ENCODE measurements at regions not wholly inside any gene's neighbourhood (a gene's known extent, or its start where the extent isn't known, plus 50 kb on each side); places are given as distances from the start of the nearest gene placed in this dataset.
"Not testable (repeated sequence)": the region's sequence is repeated elsewhere in the genome, so short reads cannot be mapped to it uniquely, and the experiment has no call there.

- H3K27ac Mint-ChIP-seq: no peak overlapping the region
- no peaks in the 10 kb centered on the region for H3K27me3 Mint-ChIP-seq
- H3K4me1 Mint-ChIP-seq: no peaks in the 10 kb centered on the region
- ATAC-seq (no peak), DNase-seq (no peak)
- H3K9me3 Mint-ChIP-seq: peaks cover 3 to 17% of the 10 kb centered on the region in 2 donors
- H3K4me3 Mint-ChIP-seq: no peak overlapping the region
Observed at GRCh38 chr2:34724107-34724506, 1125.0 kb upstream of the FAM98A start.

DNA sequence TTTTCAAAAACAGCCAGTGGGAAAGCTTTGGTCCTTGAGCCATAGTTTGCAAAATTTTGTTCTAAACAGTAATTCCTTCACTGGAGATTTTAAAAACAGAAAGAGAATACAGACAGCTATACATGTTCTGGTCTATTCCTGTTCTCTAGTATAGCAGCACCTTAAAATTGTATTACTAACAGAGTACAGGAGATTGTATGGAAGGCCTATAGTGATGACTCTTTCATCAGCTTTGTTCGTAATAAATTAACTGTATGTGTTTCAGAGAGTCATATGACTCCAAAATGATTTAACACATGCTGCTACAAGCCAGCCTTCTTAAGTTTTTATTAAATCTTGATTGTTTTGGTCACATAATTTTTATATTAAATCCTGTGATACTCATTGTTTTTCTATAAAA is 1124.6 kb upstream of the FAM98A start:
- ATAC-seq (no peak), DNase-seq (no peak)
- Mint-ChIP-seq H3K4me1 (no peaks in the 10 kb centered on the region), H3K4me3 (no peak overlapping the region), H3K27ac (no peak overlapping the region), H3K27me3 (no peaks in the 10 kb centered on the region), H3K9me3 (peaks cover 7 to 21% of the 10 kb centered on the region in 2 donors)

DNA sequence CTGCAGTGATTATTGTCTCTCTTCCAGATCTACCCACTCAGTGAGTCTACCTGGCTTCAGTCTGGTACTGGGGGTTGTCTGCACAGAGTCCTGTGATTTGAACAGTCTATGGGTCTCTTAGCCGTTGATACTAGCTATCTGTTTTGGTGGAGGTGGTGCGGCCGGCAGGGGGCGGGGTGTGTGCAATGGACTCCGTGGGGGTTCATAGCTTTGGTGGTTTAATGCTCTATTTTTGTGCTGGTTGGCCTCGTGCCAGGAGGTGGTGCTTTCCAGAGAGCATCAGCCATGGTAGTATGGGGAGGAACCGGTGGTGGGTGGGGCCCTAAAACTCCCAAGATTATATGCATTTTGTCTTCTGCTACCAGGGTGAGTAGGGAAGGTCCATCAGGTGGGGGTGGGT is 1120.1 kb upstream of the FAM98A start:
- ATAC-seq: no peak
- no peaks in the 10 kb centered on the region for H3K27me3 Mint-ChIP-seq
- no peak for DNase-seq
- H3K9me3 Mint-ChIP-seq: peaks cover 21 to 36% of the 10 kb centered on the region in 2 donors
- H3K4me3 Mint-ChIP-seq: no peak overlapping the region
- no peaks in the 10 kb centered on the region for H3K4me1 Mint-ChIP-seq
- H3K27ac Mint-ChIP-seq: no peak overlapping the region

DNA sequence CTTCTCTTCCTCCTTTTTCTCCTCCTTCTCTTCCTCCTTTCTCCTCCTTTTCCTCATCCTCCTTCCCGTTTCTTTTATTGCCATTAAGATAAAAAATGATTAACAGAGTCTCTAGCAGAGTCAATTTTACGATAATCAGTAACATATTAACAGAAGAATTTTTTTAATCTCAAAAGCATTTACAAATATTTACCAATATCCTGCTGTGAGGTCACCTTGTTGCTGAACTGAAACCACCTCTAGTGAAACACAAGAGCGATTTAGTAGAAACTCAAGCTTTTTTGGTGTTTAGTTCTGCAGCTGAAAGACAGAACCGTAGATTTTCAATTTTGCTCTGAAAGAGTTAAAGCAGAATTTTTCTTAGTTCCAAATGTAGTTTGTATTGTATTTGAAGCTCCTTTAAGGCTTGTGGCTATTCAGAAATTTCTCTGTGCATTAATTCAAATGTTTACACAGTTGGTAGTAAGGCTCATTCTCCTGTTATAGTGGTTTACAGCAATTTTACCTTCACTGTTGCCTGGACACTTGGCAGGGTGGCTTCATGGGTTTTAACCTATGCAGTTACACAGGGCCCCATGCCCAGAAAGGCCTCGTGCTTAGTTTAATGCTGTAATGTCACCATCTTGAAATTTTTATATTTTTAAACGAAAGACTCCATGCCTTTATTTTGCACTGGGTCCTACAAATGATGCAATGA is 1106.6 kb upstream of the FAM98A start:
- DNase-seq: no peak
- no peak overlapping the region for H3K4me3 Mint-ChIP-seq

GRCh38 chr2:34703292-34703691 is 1104.2 kb upstream of the FAM98A start:
- DNase-seq (no peak), ATAC-seq (no peak)
- H3K4me1 Mint-ChIP-seq: no peaks in the 10 kb centered on the region
- no peak overlapping the region for H3K27ac Mint-ChIP-seq
- H3K9me3 Mint-ChIP-seq: peaks cover 0 to 7% of the 10 kb centered on the region in 2 donors
- no peak overlapping the region for H3K4me3 Mint-ChIP-seq
- H3K27me3 Mint-ChIP-seq: no peaks in the 10 kb centered on the region

More for the DNA sequence above, 1106.6 kb upstream of the FAM98A start:
- ATAC-seq: no peak
- H3K27me3 Mint-ChIP-seq: no peaks in the 10 kb centered on the region
- no peaks in the 10 kb centered on the region for H3K4me1 Mint-ChIP-seq
- no peak overlapping the region for H3K27ac Mint-ChIP-seq
- peaks cover 0 to 7% of the 10 kb centered on the region in 2 donors for H3K9me3 Mint-ChIP-seq

DNA sequence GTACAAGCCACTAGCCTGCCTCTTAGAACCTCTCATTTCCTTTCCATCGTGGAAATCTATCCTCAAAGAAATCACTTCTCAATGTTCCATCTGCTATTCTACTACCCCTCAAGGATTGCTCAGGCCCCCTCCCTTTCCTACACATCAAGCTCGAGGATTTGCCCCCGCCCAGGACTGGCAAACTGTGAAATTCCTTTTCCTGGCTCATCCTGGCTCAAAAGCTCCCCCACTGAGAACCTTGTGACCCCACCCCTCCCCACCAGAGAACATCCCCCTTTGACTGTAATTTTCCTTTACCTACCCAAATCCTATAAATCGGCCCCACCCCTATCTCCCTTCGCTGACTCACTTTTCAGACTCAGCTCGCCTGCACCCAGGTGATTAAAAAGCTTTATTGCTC is 1103.3 kb upstream of the FAM98A start:
- not testable (repeated sequence) for H3K4me3 Mint-ChIP-seq, DNase-seq, H3K9me3 Mint-ChIP-seq, H3K27me3 Mint-ChIP-seq, H3K4me1 Mint-ChIP-seq, ATAC-seq, H3K27ac Mint-ChIP-seq

GRCh38 chr2:34677591-34677990 is 1078.5 kb upstream of the FAM98A start:
- not testable (repeated sequence) for ATAC-seq, H3K27me3 Mint-ChIP-seq, H3K27ac Mint-ChIP-seq, H3K4me3 Mint-ChIP-seq, H3K9me3 Mint-ChIP-seq, DNase-seq, H3K4me1 Mint-ChIP-seq

GRCh38 chr2:34677119-34677531 is 1078.0 kb upstream of the FAM98A start:
- peaks cover 8 to 11% of the 10 kb centered on the region in 2 donors for H3K9me3 Mint-ChIP-seq
- H3K4me3 Mint-ChIP-seq, H3K27me3 Mint-ChIP-seq, DNase-seq, H3K27ac Mint-ChIP-seq, ATAC-seq, H3K4me1 Mint-ChIP-seq: not testable (repeated sequence)

GRCh38 chr2:34670482-34670881 is 1071.4 kb upstream of the FAM98A start:
- H3K4me1 Mint-ChIP-seq: no peaks in the 10 kb centered on the region
- ATAC-seq (no peak), DNase-seq (no peak)
- no peak overlapping the region for H3K27ac Mint-ChIP-seq
- no peaks in the 10 kb centered on the region for H3K27me3 Mint-ChIP-seq
- no peak overlapping the region for H3K4me3 Mint-ChIP-seq
- peaks cover 4 to 16% of the 10 kb centered on the region in 2 donors for H3K9me3 Mint-ChIP-seq

- H3K27me3 Mint-ChIP-seq: no peaks in the 10 kb centered on the region
- H3K4me3 Mint-ChIP-seq: no peak overlapping the region
- no peak for DNase-seq
- no peak for ATAC-seq
- H3K9me3 Mint-ChIP-seq: peaks cover 8 to 15% of the 10 kb centered on the region in 2 donors
- H3K27ac Mint-ChIP-seq: no peak overlapping the region
- no peaks in the 10 kb centered on the region for H3K4me1 Mint-ChIP-seq
Observed at GRCh38 chr2:34666821-34667220, 1067.7 kb upstream of the FAM98A start.

- H3K27me3 Mint-ChIP-seq: no peaks in the 10 kb centered on the region
- DNase-seq (no peak), ATAC-seq (no peak)
- H3K27ac Mint-ChIP-seq: no peak overlapping the region
- H3K9me3 Mint-ChIP-seq: peaks cover 8 to 30% of the 10 kb centered on the region in 2 donors
- no peak overlapping the region for H3K4me3 Mint-ChIP-seq
- H3K4me1 Mint-ChIP-seq: no peaks in the 10 kb centered on the region
Observed at GRCh38 chr2:34664266-34664665, 1065.2 kb upstream of the FAM98A start.

- no peak for ATAC-seq
- no peaks in the 10 kb centered on the region for H3K4me1 Mint-ChIP-seq
- peaks cover 8 to 30% of the 10 kb centered on the region in 2 donors for H3K9me3 Mint-ChIP-seq
- no peak for DNase-seq
- no peaks in the 10 kb centered on the region for H3K27me3 Mint-ChIP-seq
- no peak overlapping the region for H3K4me3 Mint-ChIP-seq
- H3K27ac Mint-ChIP-seq: no peak overlapping the region
Observed at GRCh38 chr2:34663314-34663713, 1064.2 kb upstream of the FAM98A start.

- ATAC-seq: no peak
- DNase-seq: no peak
- Mint-ChIP-seq H3K9me3 (peaks cover 8 to 30% of the 10 kb centered on the region in 2 donors), H3K4me3 (no peak overlapping the region), H3K4me1 (no peaks in the 10 kb centered on the region), H3K27ac (no peak overlapping the region), H3K27me3 (no peaks in the 10 kb centered on the region)
Observed at GRCh38 chr2:34660741-34661140, 1061.6 kb upstream of the FAM98A start.

DNA sequence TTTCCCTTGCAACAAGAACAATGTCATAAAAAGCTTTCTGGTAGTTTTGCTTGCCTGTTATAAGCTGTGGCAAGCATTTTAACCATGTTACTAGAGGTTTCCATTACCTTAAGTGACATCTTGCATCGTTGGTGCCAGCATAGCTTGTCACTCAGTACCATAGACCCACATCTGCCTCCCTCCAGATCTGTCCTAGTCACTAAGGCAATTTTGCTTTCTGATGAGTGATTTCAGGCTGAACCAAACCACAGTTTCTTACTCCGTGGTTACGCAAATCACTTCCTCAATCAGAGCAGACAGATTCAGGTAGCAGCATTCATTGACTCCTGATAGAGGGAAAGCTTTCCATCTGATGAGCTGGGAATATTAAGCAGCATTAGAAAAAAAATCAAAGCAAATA is 1057.5 kb upstream of the FAM98A start:
- H3K27me3 Mint-ChIP-seq: no peaks in the 10 kb centered on the region
- DNase-seq: no peak

DNA sequence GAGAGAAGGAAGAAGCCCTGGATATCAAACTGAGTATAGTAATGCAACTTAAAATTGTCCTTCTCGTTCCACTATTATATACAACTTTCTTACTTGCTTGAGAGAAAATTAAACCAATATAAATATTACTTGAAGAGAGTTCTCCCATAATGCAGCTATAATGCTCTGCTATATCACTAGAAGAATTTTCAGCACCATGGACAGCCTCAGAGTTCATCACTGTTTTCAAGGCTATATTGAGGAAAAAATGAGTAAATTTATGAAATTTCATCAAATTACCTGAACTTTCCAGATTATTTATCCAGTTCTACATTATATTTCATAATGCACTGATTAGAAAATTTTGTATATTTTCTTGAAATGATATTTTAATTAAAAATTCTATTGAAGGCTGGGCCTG is 1053.5 kb upstream of the FAM98A start:
- no peak for DNase-seq
- Mint-ChIP-seq H3K4me1 (no peaks in the 10 kb centered on the region), H3K27ac (no peak overlapping the region)

More for the DNA sequence above, 1057.5 kb upstream of the FAM98A start:
- no peak for ATAC-seq
- Mint-ChIP-seq H3K27ac (no peak overlapping the region), H3K9me3 (peaks cover 0 to 16% of the 10 kb centered on the region in 2 donors), H3K4me1 (no peaks in the 10 kb centered on the region), H3K4me3 (no peak overlapping the region)

DNA sequence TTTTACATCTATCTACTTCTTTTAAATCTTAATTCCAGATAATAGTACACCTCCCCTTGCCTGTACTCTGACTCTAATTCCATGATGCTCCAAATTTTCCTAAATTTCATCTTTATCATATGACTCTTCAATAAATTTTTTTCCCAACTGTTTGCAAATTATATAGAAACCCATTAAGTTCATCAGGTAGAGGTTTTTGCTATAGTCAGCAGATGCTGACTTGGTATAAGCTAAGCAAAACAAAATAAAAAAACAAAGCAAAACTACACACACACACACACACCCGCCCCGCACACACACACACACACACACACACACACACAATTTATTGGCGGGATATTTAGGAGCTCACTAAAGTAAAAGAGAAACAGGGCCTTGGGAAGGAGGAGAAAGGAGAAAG is 1047.8 kb upstream of the FAM98A start:
- no peaks in the 10 kb centered on the region for H3K4me1 Mint-ChIP-seq
- DNase-seq: no peak
- peaks cover 8% of the 10 kb centered on the region in 2 donors for H3K9me3 Mint-ChIP-seq
- no peak overlapping the region for H3K4me3 Mint-ChIP-seq
- H3K27me3 Mint-ChIP-seq: no peaks in the 10 kb centered on the region
- H3K27ac Mint-ChIP-seq: no peak overlapping the region
- no peak for ATAC-seq

More for the DNA sequence above, 1053.5 kb upstream of the FAM98A start:
- ATAC-seq: no peak
- no peaks in the 10 kb centered on the region for H3K27me3 Mint-ChIP-seq
- H3K4me3 Mint-ChIP-seq: no peak overlapping the region
- H3K9me3 Mint-ChIP-seq: peaks cover 8% of the 10 kb centered on the region in 2 donors

- Mint-ChIP-seq H3K27ac (no peak overlapping the region), H3K4me3 (no peak overlapping the region), H3K27me3 (no peaks in the 10 kb centered on the region), H3K9me3 (peaks cover 13 to 22% of the 10 kb centered on the region in 2 donors), H3K4me1 (no peaks in the 10 kb centered on the region)
- ATAC-seq: no peak
- no peak for DNase-seq
Observed at GRCh38 chr2:34632327-34632726, 1033.2 kb upstream of the FAM98A start.

Measured in stimulated activated naive CD8-positive, alpha-beta T cell treated with anti-CD3 and anti-CD28 coated beads, Interleukin-15, amount 100 ng/mL, for 72 hours (primary cell).